ENCODE measurements at regions not wholly inside any gene's neighbourhood (a gene's known extent, or its start where the extent isn't known, plus 50 kb on each side); places are given as distances from the start of the nearest gene placed in this dataset.

- no peak for TF ChIP-seq CTCF (conservative IDR thresholded peaks at IDR 0.05)
- TF ChIP-seq ZFX (IDR thresholded peaks at IDR 0.05): no peak
These were observed 221.7 kb downstream of the C1orf94 start for GRCh38 chr1:34398241-34398915.
